ENCODE measurements at regions not wholly inside any gene's neighbourhood (a gene's known extent, or its start where the extent isn't known, plus 50 kb on each side); places are given as distances from the start of the nearest gene placed in this dataset.

DNA sequence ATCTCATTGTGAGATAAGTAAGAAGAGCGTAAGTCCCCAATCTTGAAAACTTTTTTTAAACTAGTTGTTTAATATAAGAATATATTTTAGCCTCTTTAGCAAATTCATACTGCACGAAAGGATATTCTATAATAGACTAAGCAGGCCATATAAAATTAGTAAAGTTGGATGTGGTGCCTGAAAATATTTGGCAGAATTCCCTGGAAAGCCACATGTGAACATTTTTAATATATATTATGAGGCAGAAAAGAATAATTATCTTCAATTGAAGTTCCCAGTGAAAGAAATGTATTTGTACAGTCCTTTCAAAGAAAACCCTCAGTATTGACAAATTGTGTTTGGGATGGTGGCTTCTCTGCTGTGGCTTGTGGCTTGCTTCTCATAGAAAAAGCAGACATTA, 237.5 kb upstream of the JAG1 start:
- no peak overlapping the region for H3K56ac ChIP-seq (replicated peaks; ENCODE audit: insufficient read length, low read depth, low read length)
- 78% methylated on average over 2 of the region's 2 CpGs; no CpG with 5 or more reads in 1 of the 2 experiments for whole genome bisulfite sequencing, 2 experiments (ENCODE audit: extremely low coverage in 1 of 2, insufficient coverage in 1 of 2, insufficient read length in 1 of 2, insufficient replicate concordance in 2 of 2, low coverage in 1 of 2, low lambda C conversion rate in 2 of 2, missing lambda C conversion rate in 1 of 2)
- no peak overlapping the region for H2BK15ac ChIP-seq (ENCODE audit: low read length)
- no peak overlapping the region for H3K18ac ChIP-seq (ENCODE audit: extremely low read depth, low read length)
- H3K4me3 ChIP-seq (ENCODE audit: extremely low read depth in 1 of 4, insufficient read depth in 2 of 4, low read depth in 3 of 4, low read length in 4 of 4): no peak overlapping the region
- H2AFZ ChIP-seq (ENCODE audit: low read length): no peak overlapping the region
- no peak overlapping the region for H3K27ac ChIP-seq (ENCODE audit: low read depth, low read length)
- H3K27me3 ChIP-seq (replicated peaks in 1 of 4; ENCODE audit: control insufficient read depth in 3 of 4, extremely low read depth in 1 of 4, insufficient read depth in 3 of 4, low read length in 3 of 4): no peaks in the 10 kb centered on the region
- no peak overlapping the region for H3K4me2 ChIP-seq (ENCODE audit: insufficient read depth in 1 of 2, low read depth in 2 of 2, low read length in 2 of 2)
- no peaks in the 10 kb centered on the region for H4K20me1 ChIP-seq (replicated peaks in 1 of 2; ENCODE audit: control insufficient read depth in 1 of 2, insufficient read depth in 2 of 2, low read length in 2 of 2)
- CTCF ChIA-PET (ENCODE audit: partially characterized antibody): no interaction called here
- no peak overlapping the region for H3K23ac ChIP-seq (ENCODE audit: insufficient read length)
- H3K14ac ChIP-seq (ENCODE audit: insufficient read length): no peak overlapping the region
- H3K79me2 ChIP-seq (ENCODE audit: control insufficient read depth in 1 of 2, insufficient read depth in 2 of 2, low read length in 2 of 2): no peaks in the 10 kb centered on the region
- POLR2A ChIA-PET (ENCODE audit: partially characterized antibody): no interaction called here
- peaks cover 0 to 4% (median 0%) of the 10 kb centered on the region in 4 experiments; a peak in 1 of 7 replicates for H3K4me1 ChIP-seq (replicated peaks in 1 of 4; ENCODE audit: control insufficient read depth in 3 of 4, insufficient read depth in 4 of 4, low read length in 3 of 4)
- no peak for FAIRE-seq
- H2BK12ac ChIP-seq (ENCODE audit: low read depth, low read length): no peak overlapping the region
- H2BK20ac ChIP-seq (ENCODE audit: low read length): no peak overlapping the region
- DNase-seq (ENCODE audit: low read depth in 1 of 2, low spot score in 2 of 2): no peak
- TF ChIP-seq CHD7 (IDR thresholded peaks at IDR 0.05; ENCODE audit: insufficient replicate concordance, low read length): no peak
- no peak overlapping the region for H2AK5ac ChIP-seq (ENCODE audit: low read depth, low read length)
- no peaks in the 10 kb centered on the region for H3K36me3 ChIP-seq (ENCODE audit: control insufficient read depth in 2 of 4, insufficient read depth in 4 of 4, low read length in 3 of 4)
- H2BK120ac ChIP-seq (replicated peaks; ENCODE audit: low read depth, low read length): no peak overlapping the region
- H3K4ac ChIP-seq (replicated peaks; ENCODE audit: insufficient read length, low read depth, low read length): no peak overlapping the region
- H2BK5ac ChIP-seq (ENCODE audit: low read depth, low read length): no peak overlapping the region
- no peaks in the 10 kb centered on the region for H3K9me3 ChIP-seq (ENCODE audit: insufficient read depth in 2 of 2, low read depth in 1 of 2, low read length in 1 of 2)
- no peak overlapping the region for H4K91ac ChIP-seq (replicated peaks; ENCODE audit: insufficient read length, low read length)
- H3K23me2 ChIP-seq (ENCODE audit: low read depth, low read length): no peaks in the 10 kb centered on the region
- H3K9ac ChIP-seq (replicated peaks in 1 of 4; ENCODE audit: extremely low read depth in 1 of 4, low read depth in 3 of 4, low read length in 3 of 4): no peak overlapping the region
- no peak overlapping the region for H4K8ac ChIP-seq (ENCODE audit: extremely low read depth, insufficient read depth, low read length)
- no peaks in the 10 kb centered on the region for H3K79me1 ChIP-seq (ENCODE audit: low read depth, low read length)
- no peak overlapping the region for H4K5ac ChIP-seq (ENCODE audit: insufficient read length, low read depth, low read length)

All from H1 (cell line).